DND-41 (cell line): ENCODE measurements at regions not wholly inside any gene's neighbourhood (a gene's known extent, or its start where the extent isn't known, plus 50 kb on each side); places are given as distances from the start of the nearest gene placed in this dataset.
"Not testable (repeated sequence)": the region's sequence is repeated elsewhere in the genome, so short reads cannot be mapped to it uniquely, and the experiment has no call there.

Experiments
- ATAC-seq: fragments of 200-7000 bp; cut with Tn5 transposase; 3 replicates; pipeline ENCODE4 v1.9.1; 2021; ENCODE audit warnings: low read depth; ENCODE audit not compliant: insufficient read depth
- DNase-seq: peaks from one replicate; pipeline ENCODE4 v3.0.0-alpha.2; 2020
- H2AFZ ChIP-seq: 2 replicates; pipeline ENCODE4 v1.6.0; 2012; ENCODE audit warnings: low read depth, low read length
- H3K27ac ChIP-seq: 2 replicates; pipeline ENCODE4 v1.5.1; 2012; ENCODE audit warnings: low read length, inconsistent platforms
- H3K27me3 ChIP-seq: fragments of 200-600 bp; sonication (generic); 2 replicates; pipeline ENCODE4 v1.6.0; 2012; ENCODE audit warnings: low read length, mild to moderate bottlenecking, inconsistent platforms; ENCODE audit not compliant: insufficient read depth, poor library complexity
- H3K36me3 ChIP-seq: 2 replicates; pipeline ENCODE4 v1.5.1; 2012; ENCODE audit warnings: low read length, inconsistent platforms; ENCODE audit not compliant: insufficient read depth
- H3K4me1 ChIP-seq: 2 replicates; pipeline ENCODE4 v1.5.1; 2012; ENCODE audit warnings: mild to moderate bottlenecking, low read length; ENCODE audit not compliant: insufficient read depth
- H3K4me2 ChIP-seq: 2 replicates; pipeline ENCODE4 v1.6.0; 2012; ENCODE audit warnings: mild to moderate bottlenecking, moderate library complexity, low read length, inconsistent platforms; ENCODE audit not compliant: insufficient read depth
- H3K4me3 ChIP-seq, 2 experiments: fragments of 200-600 bp in 1 of 2; shearing (Covaris generic) in 1 of 2; 2 replicates each; pipeline ENCODE4 v1.5.1; 2012 to 2016; ENCODE audit warnings: inconsistent platforms in 2 of 2, low read length in 2 of 2, mild to moderate bottlenecking in 2 of 2, low read depth in 1 of 2, moderate library complexity in 1 of 2
- H3K79me2 ChIP-seq: 2 replicates; pipeline ENCODE4 v1.6.0; 2012; ENCODE audit warnings: low read length, inconsistent platforms; ENCODE audit not compliant: insufficient read depth
- H3K9ac ChIP-seq: 2 replicates; pipeline ENCODE4 v1.6.0; 2012; ENCODE audit warnings: low read depth, mild to moderate bottlenecking, inconsistent platforms, low read length, moderate library complexity
- H3K9me3 ChIP-seq: 2 replicates; pipeline ENCODE4 v1.5.1; 2012; ENCODE audit warnings: low read length, moderate library complexity, mild to moderate bottlenecking, inconsistent platforms; ENCODE audit not compliant: insufficient read depth, severe bottlenecking
- H4K20me1 ChIP-seq: 2 replicates; pipeline ENCODE4 v1.6.0; 2012; ENCODE audit warnings: low read length; ENCODE audit not compliant: insufficient read depth
- CTCF ChIP-seq: IDR thresholded peaks from 2 replicates; pipeline ENCODE4 v1.5.1; 2012; ENCODE audit warnings: borderline replicate concordance, low read length, moderate library complexity, mild to moderate bottlenecking; ENCODE audit not compliant: poor library complexity, severe bottlenecking; ENCODE audit errors: extremely low read depth
- EZH2 ChIP-seq: IDR thresholded peaks from 3 replicates; pipeline ENCODE4 v1.6.1; 2012; ENCODE audit warnings: borderline replicate concordance, low read depth, mild to moderate bottlenecking, moderate library complexity, low read length, inconsistent platforms; ENCODE audit not compliant: severe bottlenecking

- TF ChIP-seq EZH2 (no peak), CTCF (no peak)
- H3K9ac ChIP-seq = no peak overlapping the region
- no peaks in the 10 kb centered on the region for H3K9me3 ChIP-seq
- no peaks in the 10 kb centered on the region for H3K79me2 ChIP-seq
- ATAC-seq (0 out of 3 replicates have a peak, but pooled peaks have one; percentile 12), DNase-seq (no peak)
- no peaks in the 10 kb centered on the region for H3K36me3 ChIP-seq
- no peak overlapping the region for H3K27ac ChIP-seq
- H3K4me3 ChIP-seq = no peak overlapping the region
- no peaks in the 10 kb centered on the region for H4K20me1 ChIP-seq
- no peaks in the 10 kb centered on the region for H3K27me3 ChIP-seq
- H2AFZ ChIP-seq = no peak overlapping the region
- H3K4me1 ChIP-seq = peaks cover 6% of the 10 kb centered on the region; the same call in 1 of the 2 replicates
- no peak overlapping the region for H3K4me2 ChIP-seq
Observed at GRCh38 chr5:100708645-100709171, 173.5 kb downstream of the FAM174A start.

- no peaks in the 10 kb centered on the region for H3K79me2 ChIP-seq
- H4K20me1 ChIP-seq = no peaks in the 10 kb centered on the region
- no peak overlapping the region for H3K4me3 ChIP-seq
- ATAC-seq (no peak), DNase-seq (no peak)
- no peak overlapping the region for H3K9ac ChIP-seq
- no peaks in the 10 kb centered on the region for H3K9me3 ChIP-seq
- H3K4me2 ChIP-seq = no peak overlapping the region
- no peak overlapping the region for H2AFZ ChIP-seq
- H3K4me1 ChIP-seq = peaks cover 11% of the 10 kb centered on the region
- H3K27ac ChIP-seq = no peak overlapping the region
- H3K27me3 ChIP-seq = no peaks in the 10 kb centered on the region
- TF ChIP-seq CTCF = no peak
- no peak for TF ChIP-seq EZH2
- no peaks in the 10 kb centered on the region for H3K36me3 ChIP-seq
Observed at GRCh38 chr5:100709771-100710170, 174.6 kb downstream of the FAM174A start.

GRCh38 chr5:100714780-100715179, 179.6 kb downstream of the FAM174A start:
- not testable (repeated sequence) for H3K27me3 ChIP-seq, H3K9me3 ChIP-seq, DNase-seq, H3K9ac ChIP-seq, H3K4me3 ChIP-seq, H4K20me1 ChIP-seq, H3K79me2 ChIP-seq, H3K36me3 ChIP-seq
- Histone ChIP-seq H3K27ac (0 out of 2 replicates have a peak overlapping the region, but pooled peaks have one; percentile 46), H3K4me2 (peak overlapping the region; percentile 8; the same call in 1 of the 2 replicates), H2AFZ (peak overlapping the region; percentile 38; the same call in 1 of the 2 replicates), H3K4me1 (peaks cover 19% of the 10 kb centered on the region)
- peak; percentile 70 for ATAC-seq

- Histone ChIP-seq H3K36me3 (no peaks in the 10 kb centered on the region), H2AFZ (no peak overlapping the region), H3K79me2 (no peaks in the 10 kb centered on the region), H3K4me1 (peaks cover 2% of the 10 kb centered on the region; the same call in 1 of the 2 replicates), H3K27ac (no peak overlapping the region), H4K20me1 (no peaks in the 10 kb centered on the region), H3K27me3 (no peaks in the 10 kb centered on the region), H3K4me2 (no peak overlapping the region), H3K9ac (no peak overlapping the region), H3K4me3 (no peak overlapping the region), H3K9me3 (no peaks in the 10 kb centered on the region)
- TF ChIP-seq EZH2 (no peak), CTCF (no peak)
- ATAC-seq (no peak), DNase-seq (no peak)
Observed at GRCh38 chr5:100722657-100723056, 180.4 kb downstream of the ST8SIA4 start.
